ENCODE measurements at regions not wholly inside any gene's neighbourhood (a gene's known extent, or its start where the extent isn't known, plus 50 kb on each side); places are given as distances from the start of the nearest gene placed in this dataset.
"Not testable (repeated sequence)": the region's sequence is repeated elsewhere in the genome, so short reads cannot be mapped to it uniquely, and the experiment has no call there.

GRCh38 chr6:120930500-120930899, 403.8 kb downstream of the TBC1D32 start:
- not testable (repeated sequence) for DNase-seq (ENCODE audit: low read depth)

- DNase-seq (ENCODE audit: low read depth): no peak
Measured at GRCh38 chr6:120924214-120924613, 410.1 kb downstream of the TBC1D32 start.

- no peak for DNase-seq (ENCODE audit: low read depth)
Measured at GRCh38 chr6:120918137-120918536, 416.1 kb downstream of the TBC1D32 start.

- no peak for DNase-seq (ENCODE audit: low read depth)
Measured at GRCh38 chr6:120916844-120917243, 417.4 kb downstream of the TBC1D32 start.

GRCh38 chr6:120913486-120913885, 420.8 kb downstream of the TBC1D32 start:
- no peak for DNase-seq (ENCODE audit: low read depth)

- DNase-seq (ENCODE audit: low read depth): no peak
Measured at GRCh38 chr6:120908767-120909166, 425.5 kb downstream of the TBC1D32 start.

- DNase-seq (ENCODE audit: low read depth): no peak
Measured at GRCh38 chr6:120903836-120904235, 430.4 kb downstream of the TBC1D32 start.

- DNase-seq (ENCODE audit: low read depth): no peak
Measured at GRCh38 chr6:120899932-120900331, 434.3 kb downstream of the TBC1D32 start.

- no peak for DNase-seq (ENCODE audit: low read depth)
Measured at GRCh38 chr6:120894077-120894476, 440.2 kb downstream of the TBC1D32 start.

- no peak for DNase-seq (ENCODE audit: low read depth)
Measured at GRCh38 chr6:120876931-120877330, 457.3 kb downstream of the TBC1D32 start.

GRCh38 chr6:120876424-120876823, 457.9 kb downstream of the TBC1D32 start:
- DNase-seq (ENCODE audit: low read depth): no peak

GRCh38 chr6:120875900-120876299, 458.4 kb downstream of the TBC1D32 start:
- no peak for DNase-seq (ENCODE audit: low read depth)

GRCh38 chr6:120874422-120874821, 459.9 kb downstream of the TBC1D32 start:
- no peak for DNase-seq (ENCODE audit: low read depth)

- no peak for DNase-seq (ENCODE audit: low read depth)
Measured at GRCh38 chr6:120873125-120873865, 461.0 kb downstream of the TBC1D32 start.

GRCh38 chr6:120872262-120872578, 462.1 kb downstream of the TBC1D32 start:
- DNase-seq (ENCODE audit: low read depth): no peak

GRCh38 chr6:120871416-120872261, 462.6 kb downstream of the TBC1D32 start:
- no peak for DNase-seq (ENCODE audit: low read depth)

- no peak for DNase-seq (ENCODE audit: low read depth)
Measured at GRCh38 chr6:120869397-120869796, 464.9 kb downstream of the TBC1D32 start.

- no peak for DNase-seq (ENCODE audit: low read depth)
Measured at GRCh38 chr6:120857422-120857821, 476.9 kb downstream of the TBC1D32 start.

GRCh38 chr6:120854583-120854982, 479.7 kb downstream of the TBC1D32 start:
- no peak for DNase-seq (ENCODE audit: low read depth)

GRCh38 chr6:120853489-120853888, 480.8 kb downstream of the TBC1D32 start:
- DNase-seq (ENCODE audit: low read depth): no peak

- DNase-seq (ENCODE audit: low read depth): no peak
Measured at GRCh38 chr6:120852293-120852849, 481.9 kb downstream of the TBC1D32 start.

GRCh38 chr6:120826253-120826652, 508.0 kb downstream of the TBC1D32 start:
- DNase-seq (ENCODE audit: low read depth): no peak

- DNase-seq (ENCODE audit: low read depth): no peak
Measured at GRCh38 chr6:120816794-120817193, 517.5 kb downstream of the TBC1D32 start.

All from stimulated activated CD8-positive, alpha-beta memory T cell treated with anti-CD3 and anti-CD28 coated beads, Interleukin-7, amount 100 ng/mL, for 24 hours (primary cell).